OCI-LY7 (cell line): ENCODE measurements at regions not wholly inside any gene's neighbourhood (a gene's known extent, or its start where the extent isn't known, plus 50 kb on each side); places are given as distances from the start of the nearest gene placed in this dataset.

Source experiments
- EZH2phosphoT487 ChIP-seq: fragments of 200-600 bp; sonication (generic); IDR thresholded peaks from 2 replicates; pipeline ENCODE4 v1.6.1; 2018; ENCODE audit warnings: low read depth, borderline replicate concordance, mild to moderate bottlenecking, mixed run types, antibody characterized with exemption, low read length, moderate library complexity, mixed read lengths
- TF ChIP-seq, protein P1 (sequence below): fragments of 200-600 bp; sonication (generic); conservative IDR thresholded peaks from 2 replicates; pipeline ENCODE4 v1.5.1; 2014; ENCODE audit warnings: mild to moderate bottlenecking, antibody characterized with exemption, low read length, moderate library complexity, mixed read lengths

DNA sequence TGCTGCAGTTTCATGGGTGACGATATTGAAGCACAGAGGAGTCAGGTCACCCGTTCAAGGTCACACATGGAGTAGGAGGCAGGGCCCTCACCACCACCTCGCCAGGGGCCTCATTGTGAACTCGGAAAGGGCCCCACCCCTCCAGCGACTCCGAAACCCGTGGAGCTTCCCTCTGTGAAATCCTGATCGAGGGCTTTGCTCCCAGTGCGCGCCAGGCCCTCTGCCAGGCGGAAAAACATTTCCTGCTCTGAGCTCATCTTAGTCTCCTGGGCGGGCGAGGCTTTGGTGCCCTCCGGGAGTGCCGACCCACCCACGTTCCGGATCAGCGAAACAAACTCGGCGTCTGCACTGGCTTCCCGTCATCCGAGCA is 75.0 kb upstream of the FCN1 start:
- TF ChIP-seq, protein P1, sequence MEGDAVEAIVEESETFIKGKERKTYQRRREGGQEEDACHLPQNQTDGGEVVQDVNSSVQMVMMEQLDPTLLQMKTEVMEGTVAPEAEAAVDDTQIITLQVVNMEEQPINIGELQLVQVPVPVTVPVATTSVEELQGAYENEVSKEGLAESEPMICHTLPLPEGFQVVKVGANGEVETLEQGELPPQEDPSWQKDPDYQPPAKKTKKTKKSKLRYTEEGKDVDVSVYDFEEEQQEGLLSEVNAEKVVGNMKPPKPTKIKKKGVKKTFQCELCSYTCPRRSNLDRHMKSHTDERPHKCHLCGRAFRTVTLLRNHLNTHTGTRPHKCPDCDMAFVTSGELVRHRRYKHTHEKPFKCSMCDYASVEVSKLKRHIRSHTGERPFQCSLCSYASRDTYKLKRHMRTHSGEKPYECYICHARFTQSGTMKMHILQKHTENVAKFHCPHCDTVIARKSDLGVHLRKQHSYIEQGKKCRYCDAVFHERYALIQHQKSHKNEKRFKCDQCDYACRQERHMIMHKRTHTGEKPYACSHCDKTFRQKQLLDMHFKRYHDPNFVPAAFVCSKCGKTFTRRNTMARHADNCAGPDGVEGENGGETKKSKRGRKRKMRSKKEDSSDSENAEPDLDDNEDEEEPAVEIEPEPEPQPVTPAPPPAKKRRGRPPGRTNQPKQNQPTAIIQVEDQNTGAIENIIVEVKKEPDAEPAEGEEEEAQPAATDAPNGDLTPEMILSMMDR: no peak
- no peak for TF ChIP-seq EZH2phosphoT487
